HG03039 (cell line): ENCODE measurements at regions not wholly inside any gene's neighbourhood (a gene's known extent, or its start where the extent isn't known, plus 50 kb on each side); places are given as distances from the start of the nearest gene placed in this dataset.
"Not testable (repeated sequence)": the region's sequence is repeated elsewhere in the genome, so short reads cannot be mapped to it uniquely, and the experiment has no call there.

Experiments used
- ATAC-seq: cut with Tn5 transposase; IDR thresholded peaks from one replicate; pipeline ENCODE4 v1.9.1; 2021; ENCODE audit warnings: mild to moderate bottlenecking, moderate library complexity; ENCODE audit not compliant: unreplicated experiment

- no peak for ATAC-seq
These were observed 54.5 kb upstream of the PRKD1 start for GRCh38 chr14:29982171-29982570.

- no peak for ATAC-seq
These were observed 55.3 kb upstream of the PRKD1 start for GRCh38 chr14:29982993-29983392.

GRCh38 chr14:29990344-29990857, 62.8 kb upstream of the PRKD1 start:
- not testable (repeated sequence) for ATAC-seq

- no peak for ATAC-seq
These were observed 63.3 kb upstream of the PRKD1 start for GRCh38 chr14:29990993-29991392.

GRCh38 chr14:29993143-29993542, 65.5 kb upstream of the PRKD1 start:
- ATAC-seq, result no peak

- no peak for ATAC-seq
These were observed 71.4 kb upstream of the PRKD1 start for GRCh38 chr14:29999013-29999539.

GRCh38 chr14:30002859-30003258, 75.2 kb upstream of the PRKD1 start:
- ATAC-seq, result no peak

GRCh38 chr14:30005114-30005808, 77.6 kb upstream of the PRKD1 start:
- ATAC-seq, result no peak

GRCh38 chr14:30006695-30007094, 79.0 kb upstream of the PRKD1 start:
- ATAC-seq, result no peak

- ATAC-seq, result no peak
These were observed 87.8 kb upstream of the PRKD1 start for GRCh38 chr14:30015489-30015888.

GRCh38 chr14:30016002-30016401, 88.4 kb upstream of the PRKD1 start:
- ATAC-seq, result no peak

GRCh38 chr14:30017370-30017993, 89.8 kb upstream of the PRKD1 start:
- ATAC-seq, result no peak

GRCh38 chr14:30020271-30020670, 92.6 kb upstream of the PRKD1 start:
- ATAC-seq, result no peak

- no peak for ATAC-seq
These were observed 93.0 kb upstream of the PRKD1 start for GRCh38 chr14:30020687-30021086.

GRCh38 chr14:30023350-30023749, 95.7 kb upstream of the PRKD1 start:
- not testable (repeated sequence) for ATAC-seq

- ATAC-seq, result no peak
These were observed 106.5 kb upstream of the PRKD1 start for GRCh38 chr14:30034152-30034551.

GRCh38 chr14:30035361-30035760, 107.7 kb upstream of the PRKD1 start:
- no peak for ATAC-seq

GRCh38 chr14:30045720-30046119, 118.1 kb upstream of the PRKD1 start:
- ATAC-seq, result no peak

GRCh38 chr14:30053103-30053502, 125.5 kb upstream of the PRKD1 start:
- no peak for ATAC-seq

GRCh38 chr14:30054201-30054600, 126.6 kb upstream of the PRKD1 start:
- no peak for ATAC-seq

- no peak for ATAC-seq
These were observed 130.8 kb upstream of the PRKD1 start for GRCh38 chr14:30058401-30058800.

GRCh38 chr14:30063746-30064145, 136.1 kb upstream of the PRKD1 start:
- ATAC-seq, result no peak
